ENCODE measurements at regions not wholly inside any gene's neighbourhood (a gene's known extent, or its start where the extent isn't known, plus 50 kb on each side); places are given as distances from the start of the nearest gene placed in this dataset.
"Not testable (repeated sequence)": the region's sequence is repeated elsewhere in the genome, so short reads cannot be mapped to it uniquely, and the experiment has no call there.

DNA sequence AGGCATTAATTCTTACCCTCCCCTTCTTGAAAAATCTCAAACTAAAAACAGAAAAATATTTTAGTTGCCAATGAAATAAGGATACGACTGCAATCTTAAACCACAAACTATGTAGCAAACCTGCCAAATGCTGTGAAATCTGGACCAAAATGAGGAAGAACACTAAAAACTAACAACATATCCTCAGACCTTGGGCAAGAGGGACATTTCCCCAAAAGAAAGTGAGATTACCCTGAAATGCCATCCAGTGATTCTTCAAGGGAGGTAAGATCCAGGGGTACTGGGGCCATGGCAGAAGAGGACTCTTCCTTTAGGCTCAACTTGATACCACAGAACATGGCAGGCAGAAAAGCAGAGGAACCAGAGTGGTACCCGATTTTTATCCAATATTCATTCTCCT is 90.8 kb upstream of the CDC42EP3 start:
- intact Hi-C loops (cut with micrococcal nuclease); H3K4me1 Mint-ChIP-seq (ENCODE audit: low read depth); H3K9me3 Mint-ChIP-seq; H3K27me3 Mint-ChIP-seq (ENCODE audit: low read depth); DNase-seq; H3K4me3 Mint-ChIP-seq; CTCF ChIA-PET; H3K27ac Mint-ChIP-seq; H3K36me3 Mint-ChIP-seq (ENCODE audit: low read depth): not testable (repeated sequence)

DNA sequence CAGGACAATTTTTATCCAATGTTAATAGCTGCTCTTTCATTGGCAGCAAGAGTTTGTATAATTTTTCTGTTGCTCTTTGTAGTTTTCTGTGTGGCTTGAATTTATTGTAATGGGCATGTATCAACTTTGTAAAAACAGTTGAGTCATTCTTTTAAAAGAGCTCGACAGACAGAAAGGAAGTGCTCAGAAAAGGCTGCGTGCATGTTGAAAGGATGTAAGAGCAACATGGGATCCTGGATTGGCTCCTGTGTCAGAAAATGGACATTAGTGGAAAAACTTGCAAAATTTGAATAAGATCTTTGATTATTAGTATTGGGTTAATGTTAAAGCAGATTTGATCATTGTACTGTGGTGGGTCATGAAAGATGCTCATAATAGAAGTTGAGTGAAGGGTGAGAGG is 93.3 kb upstream of the CDC42EP3 start:
- Mint-ChIP-seq H3K27ac (no peak overlapping the region), H3K4me1 (ENCODE audit: low read depth) (peaks cover 4% of the 10 kb centered on the region), H3K4me3 (no peak overlapping the region), H3K9me3 (no peaks in the 10 kb centered on the region), H3K27me3 (ENCODE audit: low read depth) (no peaks in the 10 kb centered on the region), H3K36me3 (ENCODE audit: low read depth) (no peaks in the 10 kb centered on the region)
- intact Hi-C loops (cut with micrococcal nuclease), result no loop called here
- DNase-seq, result no peak
- CTCF ChIA-PET, result interaction anchor here (1.6 kb wide), 1 partner anchor 9 kb away, joined by 3 read pairs; no protein-coding TSS in a partner anchor

DNA sequence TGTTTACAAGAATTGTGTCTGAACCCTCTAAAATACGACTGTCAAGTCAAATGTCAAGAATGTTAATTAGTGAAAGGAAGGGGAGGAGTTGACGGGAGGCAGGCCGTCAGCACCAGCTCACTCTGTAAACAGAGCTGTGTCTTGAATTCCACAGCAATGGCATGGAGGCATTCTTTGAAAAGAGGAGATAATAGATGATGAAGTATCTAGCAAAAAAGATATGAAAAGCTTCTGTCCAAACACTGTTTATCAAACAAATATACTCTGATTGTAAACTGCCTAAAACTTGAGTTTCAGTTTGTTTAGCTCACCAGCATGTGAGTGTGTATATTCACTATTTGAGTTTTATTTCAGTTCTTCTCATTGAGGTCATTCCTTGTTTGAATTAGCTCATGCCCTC is 94.7 kb upstream of the CDC42EP3 start:
- Mint-ChIP-seq H3K27ac (no peak overlapping the region), H3K36me3 (ENCODE audit: low read depth) (no peaks in the 10 kb centered on the region), H3K4me3 (no peak overlapping the region), H3K4me1 (ENCODE audit: low read depth) (peaks cover 4% of the 10 kb centered on the region), H3K9me3 (no peaks in the 10 kb centered on the region), H3K27me3 (ENCODE audit: low read depth) (no peaks in the 10 kb centered on the region)
- intact Hi-C loops (cut with micrococcal nuclease), result no loop called here
- no peak for DNase-seq
- CTCF ChIA-PET, result interaction anchor here (0.6 to 1.6 kb wide), 2 partner anchors 11 to 228 kb away, joined by 3 read pairs; no protein-coding TSS in a partner anchor

DNA sequence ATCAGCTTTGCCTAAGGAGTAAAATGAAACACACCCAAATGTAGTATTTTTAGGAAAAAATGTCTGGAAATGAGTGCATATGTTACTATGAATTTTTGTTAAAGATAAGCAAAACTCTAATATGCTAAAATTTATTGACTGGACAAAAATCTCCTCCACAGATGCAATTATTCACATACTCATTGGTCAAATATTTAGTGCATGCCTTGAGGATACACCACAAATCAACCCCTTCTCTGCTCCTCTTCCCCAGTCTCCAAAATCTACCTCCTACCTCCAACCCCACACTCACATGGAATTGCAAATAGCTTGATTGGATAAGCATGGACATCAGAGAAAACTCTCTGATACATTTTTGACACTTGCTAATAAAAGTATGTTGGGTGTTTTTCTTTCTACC is 95.6 kb upstream of the CDC42EP3 start:
- H3K4me3 Mint-ChIP-seq, result no peak overlapping the region
- CTCF ChIA-PET, result interaction anchor here (0.6 kb wide), 1 partner anchor 32 kb away, joined by 5 read pairs; no protein-coding TSS in a partner anchor
- H3K27ac Mint-ChIP-seq, result no peak overlapping the region
- no peak for DNase-seq
- H3K9me3 Mint-ChIP-seq, result no peaks in the 10 kb centered on the region
- peaks cover 4% of the 10 kb centered on the region for H3K4me1 Mint-ChIP-seq (ENCODE audit: low read depth)
- H3K36me3 Mint-ChIP-seq (ENCODE audit: low read depth), result no peaks in the 10 kb centered on the region
- intact Hi-C loops (cut with micrococcal nuclease), result no loop called here
- no peaks in the 10 kb centered on the region for H3K27me3 Mint-ChIP-seq (ENCODE audit: low read depth)

DNA sequence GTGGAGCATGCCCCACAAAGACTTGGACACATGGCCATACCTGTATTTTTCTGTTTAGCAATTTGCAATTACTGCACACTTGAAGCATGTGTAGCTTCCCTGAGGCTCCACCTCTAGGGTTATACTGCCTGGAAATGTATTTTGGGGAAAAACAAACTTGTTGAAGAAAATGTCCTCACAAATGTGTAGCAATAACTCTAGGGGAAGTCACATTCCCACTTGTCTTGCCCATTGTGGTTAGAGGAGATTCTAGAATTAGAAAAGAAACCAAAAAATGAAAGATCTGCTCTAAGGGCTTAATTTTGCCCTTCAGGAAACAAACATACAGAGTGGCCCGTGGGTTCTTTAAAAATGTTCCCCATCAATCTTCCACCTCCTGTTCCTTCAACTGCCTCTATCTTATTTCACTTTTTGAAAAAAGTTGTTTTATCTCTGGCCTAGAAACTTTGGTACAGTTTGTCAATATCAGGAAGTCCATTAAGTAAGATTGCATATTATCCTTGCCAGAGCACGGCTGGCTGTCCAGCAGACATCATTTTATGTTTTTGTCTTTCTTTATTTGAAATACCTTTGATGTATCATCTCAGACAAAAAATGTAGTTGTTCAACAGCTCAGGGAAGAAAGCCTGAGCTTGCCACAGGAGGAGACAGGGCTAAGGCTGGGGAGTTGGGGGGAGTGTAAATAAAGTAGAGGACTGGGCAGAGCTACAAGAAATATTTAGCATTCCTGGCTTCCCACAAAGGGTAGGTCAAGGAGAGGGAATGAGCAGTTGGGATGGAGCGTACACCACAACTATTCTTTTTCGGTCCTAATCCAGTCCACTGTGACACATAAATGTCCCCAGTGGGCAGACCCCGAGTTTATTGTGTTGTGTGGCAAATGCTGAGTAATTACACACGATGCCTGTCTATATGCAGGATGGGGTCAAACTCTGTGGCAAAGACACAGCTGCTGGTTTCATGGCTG is 96.8 kb upstream of the CDC42EP3 start:
- H3K4me1 Mint-ChIP-seq (ENCODE audit: low read depth), result peaks cover 4% of the 10 kb centered on the region

DNA sequence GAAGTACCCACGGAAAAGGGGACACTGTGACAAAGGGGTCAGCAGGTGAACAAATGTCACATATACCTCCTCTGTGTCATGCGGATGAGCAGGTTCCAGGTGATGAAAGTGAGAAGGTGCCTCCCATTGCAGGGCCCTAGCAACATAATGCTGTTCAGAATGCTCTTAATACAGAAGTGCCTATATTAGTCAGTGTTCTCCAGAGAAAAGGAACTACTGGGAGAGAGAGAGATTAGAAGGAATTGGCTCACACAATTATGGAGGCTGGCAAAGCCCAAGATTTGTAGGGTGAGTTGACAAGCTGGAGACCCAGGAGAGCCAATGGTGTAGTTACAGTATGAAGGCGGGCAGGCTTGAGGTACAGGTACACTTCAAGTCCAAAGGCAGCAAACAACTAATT is 98.1 kb upstream of the CDC42EP3 start:
- Mint-ChIP-seq H3K27me3 (ENCODE audit: low read depth) (no peaks in the 10 kb centered on the region), H3K27ac (no peak overlapping the region), H3K9me3 (no peaks in the 10 kb centered on the region), H3K4me3 (no peak overlapping the region), H3K36me3 (ENCODE audit: low read depth) (no peaks in the 10 kb centered on the region), H3K4me1 (ENCODE audit: low read depth) (peaks cover 4% of the 10 kb centered on the region)
- DNase-seq, result no peak
- CTCF ChIA-PET, result interaction anchor here (1.6 kb wide), 1 partner anchor 107 kb away, joined by 3 read pairs; no protein-coding TSS in a partner anchor
- intact Hi-C loops (cut with micrococcal nuclease), result no loop called here

More for the DNA sequence above, 96.8 kb upstream of the CDC42EP3 start:
- intact Hi-C loops (cut with micrococcal nuclease), result no loop called here
- no peaks in the 10 kb centered on the region for H3K9me3 Mint-ChIP-seq
- no peak overlapping the region for H3K27ac Mint-ChIP-seq
- no peak for DNase-seq
- no peaks in the 10 kb centered on the region for H3K36me3 Mint-ChIP-seq (ENCODE audit: low read depth)
- no peaks in the 10 kb centered on the region for H3K27me3 Mint-ChIP-seq (ENCODE audit: low read depth)
- CTCF ChIA-PET, result interaction anchor here (1.6 kb wide), 1 partner anchor 109 kb away, joined by 3 read pairs; no protein-coding TSS in a partner anchor
- no peak overlapping the region for H3K4me3 Mint-ChIP-seq

DNA sequence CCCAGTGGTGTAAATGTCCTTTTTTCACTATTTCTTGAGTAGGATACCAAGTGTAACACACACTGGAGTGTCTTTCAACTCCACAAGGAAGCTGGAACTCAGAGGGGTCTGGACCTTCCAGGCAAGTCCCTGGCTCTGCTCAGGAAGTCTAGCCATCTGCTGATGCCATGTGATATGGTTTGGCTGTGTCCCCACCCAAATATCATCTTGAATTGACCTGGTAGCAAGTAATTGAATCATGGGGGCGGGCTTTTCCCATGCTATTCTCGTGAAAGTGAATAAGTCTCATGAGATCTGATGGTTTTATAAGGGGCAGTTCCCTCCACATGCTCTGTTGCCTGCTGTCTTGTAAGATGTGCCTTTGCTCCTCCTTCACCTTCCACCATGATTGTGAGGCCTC is 99.4 kb upstream of the CDC42EP3 start:
- H3K27me3 Mint-ChIP-seq (ENCODE audit: low read depth), result no peaks in the 10 kb centered on the region
- CTCF ChIA-PET, result no interaction called here
- intact Hi-C loops (cut with micrococcal nuclease), result no loop called here

DNA sequence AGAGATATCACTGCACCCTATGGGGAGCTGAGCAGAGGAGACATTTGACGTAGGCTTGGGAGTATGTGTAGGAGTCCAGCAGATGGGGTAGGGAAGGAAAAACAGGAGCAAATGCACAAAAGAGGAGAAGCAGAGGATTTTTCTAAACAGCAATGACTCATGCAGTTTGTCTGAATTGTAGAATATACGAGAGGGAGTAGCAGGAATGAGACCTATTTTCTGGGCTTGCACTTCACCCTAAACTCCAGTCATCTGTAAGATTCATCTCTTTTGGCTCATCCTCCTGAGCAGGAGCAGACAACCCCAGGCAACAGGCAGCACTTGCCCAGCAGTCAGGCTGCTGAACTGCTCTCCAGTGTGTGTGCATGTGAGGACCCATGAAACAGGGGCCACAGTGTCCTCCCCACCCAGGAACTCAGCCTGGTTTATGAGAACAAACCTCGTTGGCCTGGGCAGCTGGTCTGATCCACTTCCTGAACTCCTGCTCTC is 100.2 kb upstream of the CDC42EP3 start:
- intact Hi-C loops (cut with micrococcal nuclease), result no loop called here
- H3K36me3 Mint-ChIP-seq (ENCODE audit: low read depth), result no peaks in the 10 kb centered on the region
- no peaks in the 10 kb centered on the region for H3K4me1 Mint-ChIP-seq (ENCODE audit: low read depth)

More for the DNA sequence above, 99.4 kb upstream of the CDC42EP3 start:
- no peak overlapping the region for H3K27ac Mint-ChIP-seq
- H3K9me3 Mint-ChIP-seq, result no peaks in the 10 kb centered on the region
- H3K36me3 Mint-ChIP-seq (ENCODE audit: low read depth), result no peaks in the 10 kb centered on the region
- no peak overlapping the region for H3K4me3 Mint-ChIP-seq
- no peaks in the 10 kb centered on the region for H3K4me1 Mint-ChIP-seq (ENCODE audit: low read depth)
- no peak for DNase-seq

DNA sequence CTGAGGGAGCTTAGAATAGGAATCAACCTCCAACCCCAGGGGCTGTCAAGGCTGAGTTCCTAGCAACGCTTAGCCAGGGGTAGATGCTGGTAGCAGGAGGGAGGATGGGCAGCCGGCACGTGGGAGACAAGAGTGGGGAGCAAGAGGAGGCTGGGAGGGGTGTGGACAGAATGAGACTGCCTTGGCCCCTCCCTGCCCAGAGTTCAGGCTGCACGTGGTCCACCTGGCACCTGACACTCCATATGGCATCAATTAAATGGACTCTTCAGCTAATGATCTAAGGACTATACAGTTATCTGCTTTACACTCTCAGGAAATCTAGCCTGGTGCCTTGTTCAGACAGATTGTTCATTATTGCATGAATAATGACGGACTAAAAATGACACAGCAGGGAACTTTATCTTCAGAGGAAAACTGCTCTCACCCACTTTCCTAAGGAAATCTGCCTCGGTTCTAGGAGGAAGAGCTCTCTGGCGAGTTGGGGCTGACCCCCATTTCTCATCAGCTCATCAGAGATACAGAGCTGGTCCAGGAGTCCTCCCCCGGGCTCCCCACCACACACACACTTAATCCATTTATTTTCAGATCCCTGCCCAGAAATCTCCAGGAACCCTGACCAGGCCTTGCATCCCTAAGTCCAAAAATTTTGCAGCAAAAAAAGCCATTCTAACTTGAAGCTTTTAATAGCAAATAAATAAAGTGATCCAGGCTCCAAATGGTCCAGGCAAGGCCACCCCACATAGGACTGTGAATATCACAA is 102.1 kb upstream of the CDC42EP3 start:
- DNase-seq, result no peak
- intact Hi-C loops (cut with micrococcal nuclease), result no loop called here
- no peak overlapping the region for H3K27ac Mint-ChIP-seq
- H3K36me3 Mint-ChIP-seq (ENCODE audit: low read depth), result no peaks in the 10 kb centered on the region
- no peaks in the 10 kb centered on the region for H3K27me3 Mint-ChIP-seq (ENCODE audit: low read depth)
- H3K4me3 Mint-ChIP-seq, result no peak overlapping the region
- no peaks in the 10 kb centered on the region for H3K9me3 Mint-ChIP-seq
- no peaks in the 10 kb centered on the region for H3K4me1 Mint-ChIP-seq (ENCODE audit: low read depth)
- CTCF ChIA-PET, result no interaction called here

More for the DNA sequence above, 100.2 kb upstream of the CDC42EP3 start:
- Mint-ChIP-seq H3K27ac (no peak overlapping the region), H3K4me3 (no peak overlapping the region), H3K9me3 (no peaks in the 10 kb centered on the region), H3K27me3 (ENCODE audit: low read depth) (no peaks in the 10 kb centered on the region)
- CTCF ChIA-PET, result no interaction called here
- no peak for DNase-seq

DNA sequence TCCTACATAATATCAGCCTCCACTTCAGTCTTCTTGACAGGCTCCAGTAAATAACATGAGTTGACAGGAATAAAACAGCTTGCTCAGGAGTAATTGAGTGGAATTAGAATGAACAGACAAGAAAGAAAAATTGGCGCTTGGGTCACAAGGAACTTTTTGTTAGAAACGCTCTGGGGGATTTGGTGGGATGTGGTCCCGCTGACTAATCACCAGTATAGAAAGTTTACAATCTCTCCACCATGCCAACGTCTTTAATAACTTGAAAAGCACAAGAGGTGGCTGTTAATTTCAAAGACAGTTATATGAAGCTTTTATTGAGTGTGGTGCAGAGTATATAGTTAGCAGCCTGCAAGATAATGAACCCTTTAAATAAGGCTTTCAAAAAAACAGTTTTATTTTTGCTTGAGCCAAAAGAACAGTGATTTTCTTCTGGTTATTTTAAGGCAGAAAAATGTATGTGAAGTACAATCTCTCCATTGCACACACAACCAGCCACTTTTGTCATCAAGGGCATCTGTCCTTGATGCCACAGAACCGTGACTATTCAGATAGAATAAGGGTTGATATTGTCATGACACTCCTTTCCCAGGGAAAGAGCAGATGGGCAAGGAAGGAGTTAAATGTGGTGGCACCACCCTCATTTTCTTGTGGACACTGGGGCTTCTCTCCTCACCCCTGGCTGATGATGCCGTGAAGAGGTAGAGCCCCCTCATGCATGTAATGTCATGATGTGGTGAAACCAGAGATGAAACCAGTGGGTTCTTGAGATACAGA is 102.9 kb upstream of the CDC42EP3 start:
- H3K9me3 Mint-ChIP-seq; CTCF ChIA-PET; intact Hi-C loops (cut with micrococcal nuclease); DNase-seq; H3K4me1 Mint-ChIP-seq (ENCODE audit: low read depth); H3K36me3 Mint-ChIP-seq (ENCODE audit: low read depth); H3K4me3 Mint-ChIP-seq; H3K27me3 Mint-ChIP-seq (ENCODE audit: low read depth); H3K27ac Mint-ChIP-seq: not testable (repeated sequence)

DNA sequence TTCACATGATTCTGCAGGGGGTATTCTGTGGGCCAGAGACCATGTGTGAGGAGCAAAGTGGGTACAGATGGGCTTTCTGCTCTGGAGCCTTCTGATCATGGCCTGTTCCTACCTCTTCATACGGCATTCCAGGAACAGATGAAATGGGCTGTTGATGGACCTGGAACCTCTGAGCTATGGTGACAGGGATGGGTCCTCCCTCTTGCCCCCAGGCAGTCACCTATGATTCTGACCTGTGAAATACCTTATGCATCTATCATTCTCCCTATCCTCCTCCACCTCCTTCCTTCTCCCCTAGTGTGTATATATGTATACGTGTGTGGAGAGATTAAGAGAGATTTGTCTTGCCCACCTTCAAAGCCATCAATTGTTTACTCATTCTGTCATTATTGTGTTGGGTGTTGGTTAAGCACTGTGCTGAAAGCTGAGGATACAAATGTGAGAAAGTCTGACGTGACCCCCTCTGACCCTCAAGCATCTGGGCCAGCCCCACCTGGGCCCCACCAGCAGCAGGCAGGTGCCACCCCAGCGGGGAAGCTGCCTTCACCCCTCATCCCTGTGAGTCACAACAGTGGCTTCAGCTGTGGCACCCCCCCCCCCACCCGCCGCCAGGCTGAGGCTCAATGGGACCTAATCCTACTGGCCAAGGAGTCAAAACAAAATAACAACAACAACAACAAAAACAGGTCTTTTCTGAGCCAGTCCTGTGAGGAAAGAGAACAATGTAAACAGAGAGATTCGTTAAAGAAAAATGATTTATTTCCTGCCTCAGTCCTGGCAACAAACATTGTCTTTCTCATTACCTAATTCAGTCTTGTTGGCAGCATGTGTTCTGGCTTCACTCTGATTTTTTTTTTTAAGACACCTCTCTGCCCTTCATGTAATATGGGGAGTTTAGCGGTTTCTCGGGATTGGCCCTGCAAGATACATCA is 103.8 kb upstream of the CDC42EP3 start:
- CTCF ChIA-PET, result no interaction called here
- intact Hi-C loops (cut with micrococcal nuclease), result no loop called here
- Mint-ChIP-seq H3K27me3 (ENCODE audit: low read depth) (no peaks in the 10 kb centered on the region), H3K27ac (no peak overlapping the region), H3K4me3 (no peak overlapping the region), H3K36me3 (ENCODE audit: low read depth) (no peaks in the 10 kb centered on the region), H3K9me3 (no peaks in the 10 kb centered on the region), H3K4me1 (ENCODE audit: low read depth) (no peaks in the 10 kb centered on the region)
- DNase-seq, result no peak

All from activated naive CD4-positive, alpha-beta T cell treated with anti-CD3 and anti-CD28 coated beads for 36 hours (primary cell).